HCT116 (cell line): ENCODE measurements at regions not wholly inside any gene's neighbourhood (a gene's known extent, or its start where the extent isn't known, plus 50 kb on each side); places are given as distances from the start of the nearest gene placed in this dataset.

Experiments used
- ATAC-seq: fragments of 200-7000 bp; cut with Tn5 transposase; 2 replicates; pipeline ENCODE4 v1.9.1; 2020; ENCODE audit warnings: mild to moderate bottlenecking, moderate library complexity
- BruUV-seq: library from RNA; stranded (reverse); fragments of 400-500 nt; replicated peaks from 2 replicates; lab custom pipeline; 2021; lab: Mats Ljungman, UMichigan
- CTCF ChIA-PET: fragments of 300-600 bp; sonication (Branson Sonifier 250); formaldehyde crosslinking; loops from one replicate; lab custom pipeline; 2021; ENCODE audit warnings: antibody characterized with exemption; lab: Charles Lee
- POLR2A ChIA-PET: fragments of 300-600, 350-600 bp; sonication (Branson Sonifier 250); formaldehyde crosslinking; loops from one replicate; lab custom pipeline; 2021; ENCODE audit warnings: antibody characterized with exemption; lab: Charles Lee
- RAD21 ChIA-PET, 2 experiments: fragments of 300-600 bp; sonication (Branson Sonifier 250); formaldehyde crosslinking; loops; one replicate each; lab custom pipeline; 2023; ENCODE audit warnings: low total read pairs in 2 of 2; ENCODE audit not compliant: uncharacterized antibody in 2 of 2, unreplicated experiment in 2 of 2, low non-redundant PET in 1 of 2; lab: Charles Lee
- DNase-seq: peaks from one replicate; pipeline ENCODE4 v3.0.0-alpha.2; 2010; ENCODE audit warnings: low read depth, low spot score
- H2AFZ ChIP-seq: fragments of 200-600 bp; shearing (Covaris generic), sonication (generic); 2 replicates; pipeline ENCODE4 v1.6.1; 2017; ENCODE audit warnings: low read depth, mixed run types, mixed read lengths, antibody characterized with exemption, low read length; ENCODE audit not compliant: poor library complexity, severe bottlenecking
- H3K27ac ChIP-seq: 2 replicates; pipeline ENCODE4 v1.5.1; 2012; ENCODE audit warnings: low read depth, low read length
- H3K27me3 ChIP-seq: fragments of 200-600 bp; sonication (generic); 2 replicates; pipeline ENCODE4 v1.6.1; 2016; ENCODE audit warnings: mixed run types, low read length, mixed read lengths; ENCODE audit not compliant: insufficient read depth
- H3K36me3 ChIP-seq, 2 experiments: fragments of 200-500 bp in 1 of 2; fragments of 200-600 bp in 1 of 2; sonication (Bioruptor generic) in 1 of 2; sonication (generic) in 1 of 2; 2 replicates each; pipeline versions ENCODE4 v1.5.1 to v1.6.1; 2014 to 2016; ENCODE audit warnings: low read length in 2 of 2, inconsistent platforms in 1 of 2, mixed read lengths in 1 of 2, mixed run types in 1 of 2; ENCODE audit not compliant: insufficient read depth in 2 of 2, control insufficient read depth in 1 of 2
- H3K4me1 ChIP-seq, 2 experiments: fragments of 200-600 bp in 1 of 2; sonication (generic) in 1 of 2; 2 replicates each; pipeline versions ENCODE4 v1.5.1 to v1.6.1; 2012 to 2017; ENCODE audit warnings: low read length in 2 of 2, inconsistent platforms in 1 of 2, mild to moderate bottlenecking in 1 of 2, mixed read lengths in 1 of 2, mixed run types in 1 of 2, moderate library complexity in 1 of 2; ENCODE audit not compliant: insufficient read depth in 2 of 2, control insufficient read depth in 1 of 2
- H3K4me2 ChIP-seq: fragments of 200-600 bp; sonication (generic); 2 replicates; pipeline ENCODE4 v1.6.1; 2017; ENCODE audit warnings: mixed run types, low read length, mixed read lengths
- H3K4me3 ChIP-seq, 2 experiments: fragments of 200-600 bp in 1 of 2; sonication (generic) in 1 of 2; replicated peaks in 1 of 2; 2 replicates each; pipeline ENCODE4 v1.5.1; 2011 to 2016; ENCODE audit warnings: low read length in 2 of 2, control low read depth in 1 of 2, low read depth in 1 of 2, mild to moderate bottlenecking in 1 of 2, mixed read lengths in 1 of 2, mixed run types in 1 of 2
- H3K79me2 ChIP-seq: fragments of 200-600 bp; sonication (generic); 2 replicates; pipeline ENCODE4 v1.6.1; 2017; ENCODE audit warnings: mild to moderate bottlenecking, mixed run types, low read length, moderate library complexity, mixed read lengths; ENCODE audit not compliant: insufficient read depth
- H3K9ac ChIP-seq: fragments of 200-600 bp; sonication (generic); 2 replicates; pipeline ENCODE4 v1.6.1; 2016; ENCODE audit warnings: low read length, mixed read lengths
- H3K9me2 ChIP-seq: fragments of 200-600 bp; sonication (generic), shearing (Covaris generic); 2 replicates; pipeline ENCODE4 v1.6.1; 2017; ENCODE audit warnings: mixed run types, mild to moderate bottlenecking, moderate library complexity; ENCODE audit not compliant: insufficient read depth
- H3K9me3 ChIP-seq, 2 experiments: fragments of 200-500 bp in 1 of 2; fragments of 200-600 bp in 1 of 2; sonication (Bioruptor generic) in 1 of 2; sonication (generic) in 1 of 2; 2 replicates each; pipeline ENCODE4 v1.6.1; 2014 to 2017; ENCODE audit warnings: low read length in 2 of 2, mixed read lengths in 2 of 2, inconsistent platforms in 1 of 2, low read depth in 1 of 2, mild to moderate bottlenecking in 1 of 2, mixed run types in 1 of 2, moderate library complexity in 1 of 2; ENCODE audit not compliant: control insufficient read depth in 1 of 2, insufficient read depth in 1 of 2
- H4K20me1 ChIP-seq: fragments of 200-600 bp; sonication (generic), shearing (Covaris generic); 2 replicates; pipeline ENCODE4 v1.6.1; 2017; ENCODE audit warnings: mixed run types, mild to moderate bottlenecking, moderate library complexity; ENCODE audit not compliant: insufficient read depth
- CTCF ChIP-seq, 3 experiments: fragments of 200-600 bp in 1 of 3; sonication (generic) in 1 of 3; IDR thresholded peaks in 2 of 3; conservative IDR thresholded peaks in 1 of 3; 2 replicates each; pipeline ENCODE4 v1.5.1; 2012 to 2017; ENCODE audit warnings: low read depth in 2 of 3, low read length in 2 of 3, antibody characterized with exemption in 1 of 3, borderline replicate concordance in 1 of 3, control low read depth in 1 of 3, mild to moderate bottlenecking in 1 of 3, mixed read lengths in 1 of 3, mixed run types in 1 of 3, moderate library complexity in 1 of 3; ENCODE audit not compliant: insufficient read depth in 1 of 3
- EGR1 ChIP-seq: IDR thresholded peaks from 2 replicates; pipeline ENCODE4 v1.6.1; 2012; ENCODE audit warnings: low read depth
- EZH2 ChIP-seq: fragments of 200-600 bp; sonication (generic); IDR thresholded peaks from 2 replicates; pipeline ENCODE4 v1.6.1; 2017; ENCODE audit warnings: antibody characterized with exemption, mixed run types
- EZH2phosphoT487 ChIP-seq: fragments of 200-600 bp; IDR thresholded peaks from 2 replicates; pipeline ENCODE4 v1.6.1; 2018; ENCODE audit warnings: antibody characterized with exemption, borderline replicate concordance
- JUND ChIP-seq: IDR thresholded peaks from 2 replicates; pipeline ENCODE4 v1.6.1; 2012
- POLR2A ChIP-seq: IDR thresholded peaks from 2 replicates; pipeline ENCODE4 v1.7.0; 2011; ENCODE audit warnings: borderline replicate concordance; ENCODE audit not compliant: insufficient read depth, insufficient read length; ENCODE audit errors: extremely low read depth
- POLR2AphosphoS5 ChIP-seq: IDR thresholded peaks from 2 replicates; pipeline ENCODE4 v1.6.1; 2011; ENCODE audit warnings: mild to moderate bottlenecking, low read depth, low read length, moderate library complexity
- RAD21 ChIP-seq: IDR thresholded peaks from 2 replicates; pipeline ENCODE4 v1.6.1; 2012; ENCODE audit warnings: low read depth, mild to moderate bottlenecking
- REST ChIP-seq: IDR thresholded peaks from 2 replicates; pipeline ENCODE4 v1.6.1; 2012; ENCODE audit warnings: low read depth
- SIN3A ChIP-seq: IDR thresholded peaks from 2 replicates; pipeline ENCODE4 v1.6.1; 2012; ENCODE audit warnings: low read depth
- SRF ChIP-seq: IDR thresholded peaks from 2 replicates; pipeline ENCODE4 v1.6.1; 2012; ENCODE audit warnings: low read depth
- TCF7L2 ChIP-seq: IDR thresholded peaks from 2 replicates; pipeline ENCODE4 v1.7.0; 2011; ENCODE audit warnings: borderline replicate concordance, inconsistent platforms; ENCODE audit not compliant: insufficient read depth, insufficient read length; ENCODE audit errors: extremely low read depth
- YY1 ChIP-seq: IDR thresholded peaks from 2 replicates; pipeline ENCODE4 v1.6.1; 2011; ENCODE audit warnings: low read length, low read depth, moderate library complexity, mild to moderate bottlenecking; ENCODE audit not compliant: insufficient replicate concordance; ENCODE audit errors: extremely low read depth
- ZBTB33 ChIP-seq: IDR thresholded peaks from 2 replicates; pipeline ENCODE4 v1.6.1; 2011; ENCODE audit warnings: mild to moderate bottlenecking, low read length, moderate library complexity; ENCODE audit not compliant: insufficient replicate concordance; ENCODE audit errors: extremely low read depth
- ZNF274 ChIP-seq: fragments of 200-500 bp; sonication (Bioruptor generic); IDR thresholded peaks from 2 replicates; pipeline ENCODE4 v1.6.1; 2014; ENCODE audit warnings: mild to moderate bottlenecking, low read depth, low read length, inconsistent platforms
- intact Hi-C: fragments of 100-400 bp; cut with micrococcal nuclease; formaldehyde crosslinking; loops from 2 replicates; pipeline ENCODE4 v1.10.0; 2022

- Histone ChIP-seq H3K36me3 (no peaks in the 10 kb centered on the region), H3K27me3 (no peaks in the 10 kb centered on the region), H3K4me3 (no peak overlapping the region), H2AFZ (no peak overlapping the region), H3K79me2 (no peaks in the 10 kb centered on the region), H3K9me2 (no peaks in the 10 kb centered on the region), H3K4me2 (no peak overlapping the region), H4K20me1 (no peaks in the 10 kb centered on the region), H3K9ac (no peak overlapping the region), H3K4me1 (no peaks in the 10 kb centered on the region), H3K27ac (no peak overlapping the region), H3K9me3 (no peaks in the 10 kb centered on the region)
- ChIA-PET RAD21 (no interaction called here), POLR2A (no interaction called here), CTCF (no interaction called here)
- DNase-seq = no peak
- ATAC-seq = no peak
- intact Hi-C loops = no loop called here
- TF ChIP-seq SIN3A (no peak), ZBTB33 (no peak), RAD21 (no peak), TCF7L2 (no peak), ZNF274 (no peak), JUND (no peak), SRF (no peak), EZH2phosphoT487 (no peak), EZH2 (no peak), CTCF (IDR thresholded peaks at IDR 0.05 in 2 of 3, conservative IDR thresholded peaks at IDR 0.05 in 1 of 3; ENCODE audit: borderline replicate concordance in 1 of 3, insufficient read depth in 1 of 3, low read depth in 2 of 3, low read length in 2 of 3) (no peak), EGR1 (no peak), POLR2AphosphoS5 (no peak), POLR2A (no peak), YY1 (no peak), REST (no peak)
- no TSS peak for BruUV-seq
Measured at GRCh38 chr10:123450956-123451605, 215.1 kb upstream of the GPR26 start.
